Panc1 (cell line): ENCODE measurements at regions not wholly inside any gene's neighbourhood (a gene's known extent, or its start where the extent isn't known, plus 50 kb on each side); places are given as distances from the start of the nearest gene placed in this dataset.

Source experiments
- CTCF ChIP-seq: fragments of 450-650 bp; IDR thresholded peaks from 2 replicates; pipeline ENCODE4 v1.5.1; 2017; ENCODE audit warnings: mild to moderate bottlenecking
- SIN3A ChIP-seq: IDR thresholded peaks from 2 replicates; pipeline ENCODE4 v1.6.1; 2012; ENCODE audit warnings: low read depth, mild to moderate bottlenecking, low read length, moderate library complexity, borderline replicate concordance; ENCODE audit not compliant: insufficient read depth
- TF ChIP-seq, protein P1 (sequence below), 2 experiments: IDR thresholded peaks; 2 replicates each; pipeline ENCODE4 v1.6.1; 2011 to 2012; ENCODE audit warnings: low read depth in 2 of 2, control low read depth in 1 of 2, low read length in 1 of 2, mild to moderate bottlenecking in 1 of 2, moderate library complexity in 1 of 2; ENCODE audit not compliant: insufficient read depth in 1 of 2

GRCh38 chr7:108660465-108660864 lies 90.8 kb downstream of the DNAJB9 start:
- TF ChIP-seq SIN3A (no peak), CTCF (peak; percentile 44; the same call in 1 of the 2 replicates)
- TF ChIP-seq, protein P1, sequence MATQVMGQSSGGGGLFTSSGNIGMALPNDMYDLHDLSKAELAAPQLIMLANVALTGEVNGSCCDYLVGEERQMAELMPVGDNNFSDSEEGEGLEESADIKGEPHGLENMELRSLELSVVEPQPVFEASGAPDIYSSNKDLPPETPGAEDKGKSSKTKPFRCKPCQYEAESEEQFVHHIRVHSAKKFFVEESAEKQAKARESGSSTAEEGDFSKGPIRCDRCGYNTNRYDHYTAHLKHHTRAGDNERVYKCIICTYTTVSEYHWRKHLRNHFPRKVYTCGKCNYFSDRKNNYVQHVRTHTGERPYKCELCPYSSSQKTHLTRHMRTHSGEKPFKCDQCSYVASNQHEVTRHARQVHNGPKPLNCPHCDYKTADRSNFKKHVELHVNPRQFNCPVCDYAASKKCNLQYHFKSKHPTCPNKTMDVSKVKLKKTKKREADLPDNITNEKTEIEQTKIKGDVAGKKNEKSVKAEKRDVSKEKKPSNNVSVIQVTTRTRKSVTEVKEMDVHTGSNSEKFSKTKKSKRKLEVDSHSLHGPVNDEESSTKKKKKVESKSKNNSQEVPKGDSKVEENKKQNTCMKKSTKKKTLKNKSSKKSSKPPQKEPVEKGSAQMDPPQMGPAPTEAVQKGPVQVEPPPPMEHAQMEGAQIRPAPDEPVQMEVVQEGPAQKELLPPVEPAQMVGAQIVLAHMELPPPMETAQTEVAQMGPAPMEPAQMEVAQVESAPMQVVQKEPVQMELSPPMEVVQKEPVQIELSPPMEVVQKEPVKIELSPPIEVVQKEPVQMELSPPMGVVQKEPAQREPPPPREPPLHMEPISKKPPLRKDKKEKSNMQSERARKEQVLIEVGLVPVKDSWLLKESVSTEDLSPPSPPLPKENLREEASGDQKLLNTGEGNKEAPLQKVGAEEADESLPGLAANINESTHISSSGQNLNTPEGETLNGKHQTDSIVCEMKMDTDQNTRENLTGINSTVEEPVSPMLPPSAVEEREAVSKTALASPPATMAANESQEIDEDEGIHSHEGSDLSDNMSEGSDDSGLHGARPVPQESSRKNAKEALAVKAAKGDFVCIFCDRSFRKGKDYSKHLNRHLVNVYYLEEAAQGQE (IDR thresholded peaks at IDR 0.05; ENCODE audit: insufficient read depth in 1 of 2, low read depth in 2 of 2, low read length in 1 of 2), result no peak
